Activated CD4-positive, CD25-positive, alpha-beta regulatory T cell treated with anti-CD3 and anti-CD28 coated beads, Interleukin-2, amount 50 U/mL, for 16 hours (primary cell): ENCODE measurements at regions not wholly inside any gene's neighbourhood (a gene's known extent, or its start where the extent isn't known, plus 50 kb on each side); places are given as distances from the start of the nearest gene placed in this dataset.
"Not testable (repeated sequence)": the region's sequence is repeated elsewhere in the genome, so short reads cannot be mapped to it uniquely, and the experiment has no call there.

ENCODE experiments used
- DNase-seq: peaks from one replicate; pipeline ENCODE4 v3.0.0-alpha.2; 2020; ENCODE audit warnings: low read depth, low spot score

GRCh38 chr10:9994131-9994530 lies 1023.5 kb upstream of the CELF2 start:
- DNase-seq: no peak

GRCh38 chr10:9999627-10000026 lies 1018.0 kb upstream of the CELF2 start:
- DNase-seq: no peak

GRCh38 chr10:10007957-10008356 lies 1009.7 kb upstream of the CELF2 start:
- no peak for DNase-seq

GRCh38 chr10:10010397-10010796 lies 1007.3 kb upstream of the CELF2 start:
- DNase-seq: no peak

- no peak for DNase-seq
Measured at GRCh38 chr10:10014846-10015245, 1002.8 kb upstream of the CELF2 start.

- no peak for DNase-seq
Measured at GRCh38 chr10:10017716-10018115, 1000.0 kb upstream of the CELF2 start.

GRCh38 chr10:10020945-10021344 lies 996.7 kb upstream of the CELF2 start:
- no peak for DNase-seq

- no peak for DNase-seq
Measured at GRCh38 chr10:10032991-10033390, 984.7 kb upstream of the CELF2 start.

GRCh38 chr10:10038348-10038747 lies 979.3 kb upstream of the CELF2 start:
- DNase-seq: no peak

GRCh38 chr10:10039595-10039994 lies 978.1 kb upstream of the CELF2 start:
- DNase-seq: no peak

GRCh38 chr10:10043083-10043482 lies 974.6 kb upstream of the CELF2 start:
- no peak for DNase-seq

- DNase-seq: no peak
Measured at GRCh38 chr10:10044922-10045764, 972.5 kb upstream of the CELF2 start.

GRCh38 chr10:10045765-10046028 lies 972.0 kb upstream of the CELF2 start:
- DNase-seq: no peak

GRCh38 chr10:10047426-10047825 lies 970.2 kb upstream of the CELF2 start:
- DNase-seq: no peak

GRCh38 chr10:10053051-10053450 lies 964.6 kb upstream of the CELF2 start:
- DNase-seq: no peak

GRCh38 chr10:10054466-10054865 lies 963.2 kb upstream of the CELF2 start:
- no peak for DNase-seq

- no peak for DNase-seq
Measured at GRCh38 chr10:10055656-10056442, 961.8 kb upstream of the CELF2 start.

- DNase-seq: no peak
Measured at GRCh38 chr10:10056961-10057360, 960.7 kb upstream of the CELF2 start.

- DNase-seq: no peak
Measured at GRCh38 chr10:10067644-10068043, 950.0 kb upstream of the CELF2 start.

- not testable (repeated sequence) for DNase-seq
Measured at GRCh38 chr10:10074847-10075246, 942.8 kb upstream of the CELF2 start.

- DNase-seq: no peak
Measured at GRCh38 chr10:10078446-10078845, 939.2 kb upstream of the CELF2 start.

- no peak for DNase-seq
Measured at GRCh38 chr10:10092581-10092980, 925.1 kb upstream of the CELF2 start.

GRCh38 chr10:10093021-10093420 lies 924.7 kb upstream of the CELF2 start:
- DNase-seq: no peak
